Skin of body (tissue), 1 donor: ENCODE measurements at regions not wholly inside any gene's neighbourhood (a gene's known extent, or its start where the extent isn't known, plus 50 kb on each side); places are given as distances from the start of the nearest gene placed in this dataset.
"Not testable (repeated sequence)": the region's sequence is repeated elsewhere in the genome, so short reads cannot be mapped to it uniquely, and the experiment has no call there.

ENCODE experiments used
- DNase-seq: peaks from one replicate; lab custom pipeline; 2025; lab: John Stamatoyannopoulos, UW

- DNase-seq: no peak
Measured at GRCh38 chr5:120083851-120084542, 380.1 kb upstream of the PRR16 start.

- no peak for DNase-seq
Measured at GRCh38 chr5:120084543-120084870, 379.6 kb upstream of the PRR16 start.

- no peak for DNase-seq
Measured at GRCh38 chr5:120086081-120086480, 378.0 kb upstream of the PRR16 start.

GRCh38 chr5:120088412-120088811 is 375.7 kb upstream of the PRR16 start:
- peak; percentile 48 for DNase-seq

GRCh38 chr5:120088836-120089235 is 375.3 kb upstream of the PRR16 start:
- DNase-seq: no peak

GRCh38 chr5:120091376-120091948 is 372.6 kb upstream of the PRR16 start:
- no peak for DNase-seq

- no peak for DNase-seq
Measured at GRCh38 chr5:120092649-120093048, 371.5 kb upstream of the PRR16 start.

- no peak for DNase-seq
Measured at GRCh38 chr5:120093178-120093577, 370.9 kb upstream of the PRR16 start.

GRCh38 chr5:120096413-120096812 is 367.7 kb upstream of the PRR16 start:
- no peak for DNase-seq

GRCh38 chr5:120098426-120098825 is 365.7 kb upstream of the PRR16 start:
- DNase-seq: no peak

GRCh38 chr5:120098902-120099535 is 365.1 kb upstream of the PRR16 start:
- no peak for DNase-seq

GRCh38 chr5:120101771-120102170 is 362.3 kb upstream of the PRR16 start:
- no peak for DNase-seq

GRCh38 chr5:120103495-120103894 is 360.6 kb upstream of the PRR16 start:
- DNase-seq: no peak

- no peak for DNase-seq
Measured at GRCh38 chr5:120106912-120107525, 357.1 kb upstream of the PRR16 start.

- no peak for DNase-seq
Measured at GRCh38 chr5:120108586-120109248, 355.4 kb upstream of the PRR16 start.

GRCh38 chr5:120122703-120123102 is 341.4 kb upstream of the PRR16 start:
- no peak for DNase-seq

- DNase-seq: no peak
Measured at GRCh38 chr5:120124031-120124430, 340.1 kb upstream of the PRR16 start.

GRCh38 chr5:120124961-120125360 is 339.1 kb upstream of the PRR16 start:
- peak; percentile 0 for DNase-seq

GRCh38 chr5:120132347-120132746 is 331.8 kb upstream of the PRR16 start:
- not testable (repeated sequence) for DNase-seq

GRCh38 chr5:120134944-120135343 is 329.2 kb upstream of the PRR16 start:
- no peak for DNase-seq

GRCh38 chr5:120137582-120137981 is 326.5 kb upstream of the PRR16 start:
- DNase-seq: no peak

GRCh38 chr5:120139039-120139438 is 325.1 kb upstream of the PRR16 start:
- peak; percentile 61 for DNase-seq
